ENCODE measurements at regions not wholly inside any gene's neighbourhood (a gene's known extent, or its start where the extent isn't known, plus 50 kb on each side); places are given as distances from the start of the nearest gene placed in this dataset.

GRCh38 chr11:110371084-110371483, 58.7 kb upstream of the FDX1 start:
- TF ChIP-seq CTCF (IDR thresholded peaks at IDR 0.05) (no peak), POLR2A (IDR thresholded peaks at IDR 0.05) (no peak)
